GM12878 (cell line): ENCODE measurements at regions not wholly inside any gene's neighbourhood (a gene's known extent, or its start where the extent isn't known, plus 50 kb on each side); places are given as distances from the start of the nearest gene placed in this dataset.
"Not testable (repeated sequence)": the region's sequence is repeated elsewhere in the genome, so short reads cannot be mapped to it uniquely, and the experiment has no call there.

Source experiments
- ATAC-seq: fragments of 200-7000 bp; cut with Tn5 transposase; 3 replicates; pipeline ENCODE4 v1.9.1; 2020; ENCODE audit warnings: mild to moderate bottlenecking, moderate library complexity
- BruUV-seq: library from RNA; stranded (reverse); fragments of 400-500 nt; replicated peaks from 2 replicates; lab custom pipeline; 2021; lab: Mats Ljungman, UMichigan
- CTCF ChIA-PET: fragments of 300-600 bp; sonication (Branson Sonifier 250); formaldehyde crosslinking; extraction: SDS; loops from one replicate; lab custom pipeline; 2021; ENCODE audit warnings: inconsistent platforms; lab: Yijun Ruan, JAX
- POLR2A ChIA-PET: fragments of 350-600 bp; formaldehyde crosslinking; extraction: SDS; loops from one replicate; lab custom pipeline; 2021; ENCODE audit warnings: inconsistent platforms; lab: Charles Lee
- RAD21 ChIA-PET: fragments of 300-600 bp; sonication (Branson Sonifier 250); formaldehyde crosslinking; loops from one replicate; lab custom pipeline; 2023; ENCODE audit warnings: antibody characterized with exemption; ENCODE audit not compliant: unreplicated experiment; lab: Charles Lee
- SMC1A ChIA-PET: fragments of 300-600 bp; sonication (Branson Sonifier 250); formaldehyde crosslinking; loops from one replicate; lab custom pipeline; 2023; ENCODE audit not compliant: unreplicated experiment, uncharacterized antibody; lab: Charles Lee
- DNase-seq: peaks from one replicate; pipeline ENCODE4 v3.0.0-alpha.2; 2011; ENCODE audit warnings: low read depth, low spot score
- FAIRE-seq: peaks from 3 replicates; lab custom pipeline; 2011; peaks lifted over from hg19 to GRCh38; lab: Jason Lieb, UNC
- H2AFZ ChIP-seq: 2 replicates; pipeline ENCODE4 v1.6.0; 2011; ENCODE audit warnings: low read depth, low read length, control low read depth; ENCODE audit not compliant: control insufficient read depth
- H3K27ac ChIP-seq: 2 replicates; pipeline ENCODE4 v1.5.1; 2011; ENCODE audit warnings: control low read depth; ENCODE audit not compliant: control insufficient read depth, insufficient read depth
- H3K27me3 ChIP-seq, 2 experiments: replicated peaks in 1 of 2; 2 replicates each; pipeline versions ENCODE4 v1.6.0 to v1.6.1; 2011; ENCODE audit warnings: low read length in 1 of 2; ENCODE audit not compliant: control insufficient read depth in 2 of 2, insufficient read depth in 2 of 2
- H3K36me3 ChIP-seq, 2 experiments: 2 replicates each; pipeline ENCODE4 v1.5.1; 2011; ENCODE audit warnings: low read length in 1 of 2; ENCODE audit not compliant: control insufficient read depth in 2 of 2, insufficient read depth in 2 of 2
- H3K4me1 ChIP-seq: 2 replicates; pipeline ENCODE4 v1.6.1; 2011; ENCODE audit warnings: mild to moderate bottlenecking, low read length, moderate library complexity, mixed read lengths; ENCODE audit not compliant: control insufficient read depth, insufficient read depth
- H3K4me2 ChIP-seq: 2 replicates; pipeline ENCODE4 v1.6.0; 2011; ENCODE audit warnings: control low read depth; ENCODE audit not compliant: control insufficient read depth, insufficient read depth
- H3K4me3 ChIP-seq: fragments of 200-600 bp; sonication (generic); 2 replicates; pipeline ENCODE4 v1.5.1; 2016
- H3K79me2 ChIP-seq: 2 replicates; pipeline ENCODE4 v1.6.0; 2011; ENCODE audit warnings: low read length; ENCODE audit not compliant: control insufficient read depth, insufficient read depth
- H3K9ac ChIP-seq: 2 replicates; pipeline ENCODE4 v1.8.0; 2011; ENCODE audit warnings: low read length, control low read depth, mixed read lengths; ENCODE audit not compliant: control insufficient read depth, insufficient read depth
- H3K9me3 ChIP-seq: replicated peaks from 3 replicates; pipeline ENCODE4 v1.5.1; 2011; ENCODE audit warnings: mild to moderate bottlenecking, low read length; ENCODE audit not compliant: control insufficient read depth, insufficient read depth
- H4K20me1 ChIP-seq: 2 replicates; pipeline ENCODE4 v1.6.0; 2011; ENCODE audit not compliant: control insufficient read depth, insufficient read depth
- WGBS: methylation state at CpG from one replicate; pipeline ENCODE4 v1.1.6; 2016; ENCODE audit warnings: low lambda C conversion rate; ENCODE audit not compliant: insufficient replicate concordance, insufficient coverage; ENCODE audit errors: missing lambda C conversion rate; 5-methylcytosine and 5-hydroxymethylcytosine counted together
- in situ Hi-C: fragments of 300-500 bp; cut with MboI; formaldehyde crosslinking; loops from 9 replicates; pipeline ENCODE4 v1.14.3; 2018; ENCODE audit warnings: mixed read lengths
- intact Hi-C: fragments of 100-400 bp; cut with micrococcal nuclease; formaldehyde crosslinking; loops from one replicate; pipeline ENCODE4 v1.14.2; 2022; ENCODE audit not compliant: unreplicated experiment

DNA sequence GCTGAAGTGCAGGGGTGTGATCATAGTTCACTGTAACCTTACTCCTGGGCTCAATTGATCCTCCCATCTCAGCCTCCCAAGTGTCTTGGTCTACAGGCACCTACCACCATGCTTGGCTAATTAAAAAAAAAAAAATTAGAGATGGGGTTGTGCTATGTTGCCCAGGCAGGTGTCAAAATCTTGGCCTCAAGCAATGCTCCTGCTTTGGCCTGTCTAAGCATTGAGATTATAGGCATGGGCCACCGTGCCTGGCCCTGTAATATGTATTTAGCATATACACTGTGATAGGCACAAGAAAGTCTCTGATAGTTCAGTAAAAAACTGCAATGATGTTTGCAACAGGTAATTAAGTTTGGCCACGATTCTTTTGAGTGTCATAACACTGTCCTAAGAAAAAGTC, 1658.4 kb downstream of the SPATA31A7 start:
- H3K27ac ChIP-seq, H3K79me2 ChIP-seq, H3K27me3 ChIP-seq, H2AFZ ChIP-seq, DNase-seq, FAIRE-seq, H3K9ac ChIP-seq, BruUV-seq, H3K4me3 ChIP-seq, H3K4me2 ChIP-seq, POLR2A ChIA-PET, H4K20me1 ChIP-seq, H3K4me1 ChIP-seq, H3K9me3 ChIP-seq, RAD21 ChIA-PET, H3K36me3 ChIP-seq, ATAC-seq, SMC1A ChIA-PET, CTCF ChIA-PET, intact Hi-C loops, in situ Hi-C loops: not testable (repeated sequence)
- 76% methylated on average over 1 of the region's 2 CpGs for WGBS

DNA sequence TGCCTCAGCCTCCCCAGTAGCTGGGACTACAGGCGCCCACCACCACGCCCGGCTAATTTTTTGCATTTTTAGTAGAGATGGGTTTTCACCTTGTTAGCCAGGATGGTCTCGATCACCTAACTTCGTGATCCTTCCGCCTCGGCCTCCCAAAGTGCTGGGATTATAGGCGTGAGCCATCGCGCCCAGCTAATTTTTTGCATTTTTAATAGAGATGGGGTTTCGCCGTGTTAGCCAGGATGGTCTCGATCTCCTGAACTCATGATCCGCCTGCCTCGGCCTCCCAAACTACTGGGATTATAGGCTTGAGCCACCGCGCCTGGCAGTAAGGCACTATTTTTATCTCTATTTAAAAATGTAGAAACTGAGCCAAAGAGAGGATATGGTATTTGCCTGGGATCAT, 1660.2 kb downstream of the SPATA31A7 start:
- intact Hi-C loops, H3K9me3 ChIP-seq, H3K27me3 ChIP-seq, in situ Hi-C loops, CTCF ChIA-PET, SMC1A ChIA-PET, BruUV-seq, H3K79me2 ChIP-seq, POLR2A ChIA-PET, RAD21 ChIA-PET, H3K27ac ChIP-seq, ATAC-seq, H3K9ac ChIP-seq, H4K20me1 ChIP-seq, H3K4me1 ChIP-seq, FAIRE-seq, DNase-seq, H3K36me3 ChIP-seq, H2AFZ ChIP-seq, H3K4me2 ChIP-seq, H3K4me3 ChIP-seq: not testable (repeated sequence)
- 85% methylated on average over 17 of the region's 17 CpGs for WGBS

DNA sequence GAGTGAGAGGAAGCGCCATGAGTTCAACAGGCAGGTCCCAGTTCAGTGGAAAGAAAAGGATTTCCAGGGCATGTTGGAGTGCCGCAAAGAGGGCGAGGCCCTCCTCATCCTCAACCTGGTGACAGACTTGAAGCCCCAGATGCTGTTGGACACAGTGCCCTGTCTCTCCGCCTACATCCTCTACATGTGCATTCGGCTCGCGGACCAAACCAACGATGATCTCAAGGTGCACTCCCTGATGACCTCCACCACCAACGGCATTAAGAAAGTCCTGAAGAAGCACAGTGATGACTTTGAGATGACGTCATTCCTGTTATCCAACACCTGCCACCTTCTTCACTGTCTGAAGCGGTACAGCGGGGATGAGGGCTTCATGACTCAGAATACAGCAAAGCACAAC, 1667.4 kb downstream of the SPATA31A7 start:
- H3K36me3 ChIP-seq, ATAC-seq, H2AFZ ChIP-seq, H3K9ac ChIP-seq, H3K9me3 ChIP-seq, H3K4me1 ChIP-seq, in situ Hi-C loops, RAD21 ChIA-PET, H3K4me3 ChIP-seq, FAIRE-seq, CTCF ChIA-PET, H3K27ac ChIP-seq, H4K20me1 ChIP-seq, BruUV-seq, DNase-seq, SMC1A ChIA-PET, POLR2A ChIA-PET, H3K79me2 ChIP-seq, H3K4me2 ChIP-seq, H3K27me3 ChIP-seq, intact Hi-C loops: not testable (repeated sequence)
- 68% methylated on average over 12 of the region's 12 CpGs for WGBS

DNA sequence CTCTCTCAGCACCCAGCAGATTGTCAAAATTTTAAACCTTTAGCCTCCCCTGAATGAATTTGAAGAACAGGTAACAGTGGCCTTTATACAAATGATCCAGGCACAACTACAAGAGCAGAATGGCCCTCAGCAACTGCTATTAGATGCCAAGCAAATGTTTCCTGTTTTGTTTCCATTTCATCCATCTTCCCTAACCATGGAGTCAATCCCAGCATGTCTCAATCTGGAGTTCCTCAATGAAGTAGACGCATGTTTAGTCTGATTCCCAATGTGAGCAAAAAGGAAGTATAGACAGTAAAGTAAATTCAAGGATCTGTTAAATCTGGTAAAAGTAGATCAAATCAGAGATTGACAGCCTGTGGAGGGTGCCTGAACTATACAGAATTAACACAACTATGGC, 1668.4 kb downstream of the SPATA31A7 start:
- intact Hi-C loops, CTCF ChIA-PET, RAD21 ChIA-PET: not testable (repeated sequence)

More for the DNA sequence above, 1668.4 kb downstream of the SPATA31A7 start:
- in situ Hi-C loops, H3K9me3 ChIP-seq, H3K79me2 ChIP-seq, H3K4me2 ChIP-seq, H3K4me3 ChIP-seq, DNase-seq, H3K27ac ChIP-seq, H4K20me1 ChIP-seq, H3K27me3 ChIP-seq, H3K9ac ChIP-seq, BruUV-seq, ATAC-seq, H3K36me3 ChIP-seq, H2AFZ ChIP-seq, SMC1A ChIA-PET, POLR2A ChIA-PET, FAIRE-seq, H3K4me1 ChIP-seq: not testable (repeated sequence)
- WGBS, result 82% methylated on average over 1 of the region's 1 CpG
